Keratinocyte (primary cell): ENCODE measurements at regions not wholly inside any gene's neighbourhood (a gene's known extent, or its start where the extent isn't known, plus 50 kb on each side); places are given as distances from the start of the nearest gene placed in this dataset.

Experiments used
- DNase-seq: peaks from one replicate; pipeline ENCODE4 v3.0.0-alpha.2; 2011; ENCODE audit warnings: low read depth, missing footprints, low spot score
- FAIRE-seq: peaks from 2 replicates; lab custom pipeline; 2011; peaks lifted over from hg19 to GRCh38; lab: Jason Lieb, UNC
- H2AFZ ChIP-seq: 2 replicates; pipeline ENCODE4 v1.6.0; 2012; ENCODE audit warnings: low read length, control low read depth, inconsistent platforms; ENCODE audit not compliant: control insufficient read depth
- H3K27ac ChIP-seq: 2 replicates; pipeline ENCODE4 v1.5.1; 2011; ENCODE audit warnings: low read length; ENCODE audit not compliant: control insufficient read depth, insufficient read depth
- H3K27me3 ChIP-seq: 3 replicates; pipeline ENCODE4 v1.6.0; 2011; ENCODE audit warnings: low read length; ENCODE audit not compliant: control insufficient read depth, insufficient read depth; ENCODE audit errors: extremely low read depth
- H3K36me3 ChIP-seq, 2 experiments: 2 replicates in 1 of 2; 3 replicates in 1 of 2; pipeline ENCODE4 v1.5.1; 2011; ENCODE audit warnings: low read length in 2 of 2, mild to moderate bottlenecking in 1 of 2; ENCODE audit not compliant: control insufficient read depth in 2 of 2, insufficient read depth in 2 of 2; ENCODE audit errors: extremely low read depth in 1 of 2
- H3K4me1 ChIP-seq: 3 replicates; pipeline ENCODE4 v1.5.1; 2011; ENCODE audit warnings: low read length; ENCODE audit not compliant: control insufficient read depth, insufficient read depth; ENCODE audit errors: extremely low read depth
- H3K4me2 ChIP-seq: 3 replicates; pipeline ENCODE4 v1.6.0; 2011; ENCODE audit warnings: low read depth, low read length; ENCODE audit not compliant: control insufficient read depth, insufficient read depth; ENCODE audit errors: extremely low read depth
- H3K4me3 ChIP-seq, 3 experiments: fragments of 200-600 bp in 1 of 3; sonication (generic) in 1 of 3; 2 replicates in 2 of 3; 3 replicates in 1 of 3; pipeline ENCODE4 v1.5.1; 2011 to 2016; ENCODE audit warnings: low read length in 3 of 3, mild to moderate bottlenecking in 3 of 3, control low read depth in 2 of 3, inconsistent platforms in 1 of 3, low read depth in 1 of 3, mixed read lengths in 1 of 3, mixed run types in 1 of 3, moderate library complexity in 1 of 3; ENCODE audit not compliant: control insufficient read depth in 2 of 3, insufficient read depth in 2 of 3; ENCODE audit errors: extremely low read depth in 1 of 3
- H3K79me2 ChIP-seq: 2 replicates; pipeline ENCODE4 v1.6.0; 2012; ENCODE audit warnings: low read length; ENCODE audit not compliant: control insufficient read depth, insufficient read depth
- H3K9ac ChIP-seq: 3 replicates; pipeline ENCODE4 v1.6.0; 2011; ENCODE audit warnings: low read length; ENCODE audit not compliant: control insufficient read depth, insufficient read depth; ENCODE audit errors: extremely low read depth
- H3K9me1 ChIP-seq: 3 replicates; pipeline ENCODE4 v1.6.0; 2011; ENCODE audit warnings: low read length; ENCODE audit not compliant: control insufficient read depth, insufficient read depth; ENCODE audit errors: extremely low read depth
- H3K9me3 ChIP-seq: 2 replicates; pipeline ENCODE4 v1.5.1; 2012; ENCODE audit warnings: low read depth, low read length; ENCODE audit not compliant: control insufficient read depth
- H4K20me1 ChIP-seq: 3 replicates; pipeline ENCODE4 v1.6.0; 2011; ENCODE audit warnings: low read length; ENCODE audit not compliant: control insufficient read depth, insufficient read depth; ENCODE audit errors: extremely low read depth
- CTCF ChIP-seq, 3 experiments: IDR thresholded peaks in 1 of 3; conservative IDR thresholded peaks in 1 of 3; optimal IDR thresholded peaks in 1 of 3; 2 replicates in 2 of 3; 3 replicates in 1 of 3; pipeline versions ENCODE3 to v1.5.1; 2011; ENCODE audit warnings: low read length in 3 of 3, mild to moderate bottlenecking in 3 of 3, moderate library complexity in 2 of 3, control low read depth in 1 of 3, inconsistent platforms in 1 of 3; ENCODE audit not compliant: insufficient read depth in 2 of 3; ENCODE audit errors: extremely low read depth in 1 of 3
- EZH2 ChIP-seq: IDR thresholded peaks from one replicate; pipeline ENCODE4 v1.6.1; 2012; ENCODE audit warnings: inconsistent platforms, mild to moderate bottlenecking, low read length, moderate library complexity
- dilution Hi-C: fragments of 300-500 bp; cut with MboI; formaldehyde crosslinking; loops from one replicate; pipeline ENCODE4 v1.7.0; 2020; ENCODE audit warnings: low sequenced_read_pairs; ENCODE audit not compliant: extremely low pct_ligation_motif_present

- no peaks in the 10 kb centered on the region for H3K9me3 ChIP-seq
- FAIRE-seq: no peak
- dilution Hi-C loops: no loop called here
- H3K27ac ChIP-seq: no peak overlapping the region
- no peaks in the 10 kb centered on the region for H3K36me3 ChIP-seq
- no peaks in the 10 kb centered on the region for H4K20me1 ChIP-seq
- no peaks in the 10 kb centered on the region for H3K27me3 ChIP-seq
- no peaks in the 10 kb centered on the region for H3K9me1 ChIP-seq
- no peaks in the 10 kb centered on the region for H3K4me1 ChIP-seq
- no peak overlapping the region for H3K4me3 ChIP-seq
- no peak overlapping the region for H3K4me2 ChIP-seq
- no peak overlapping the region for H2AFZ ChIP-seq
- no peak overlapping the region for H3K9ac ChIP-seq
- TF ChIP-seq CTCF (optimal IDR thresholded peaks at IDR 0.05 in 1 of 3, IDR thresholded peaks at IDR 0.05 in 1 of 3, conservative IDR thresholded peaks at IDR 0.05 in 1 of 3; ENCODE audit: extremely low read depth in 1 of 3, insufficient read depth in 2 of 3, low read length in 3 of 3) (no peak), EZH2 (no peak)
- DNase-seq: no peak
- H3K79me2 ChIP-seq: no peaks in the 10 kb centered on the region
Measured at GRCh38 chr7:67875558-67875957, 878.9 kb downstream of the TYW1 start.

- dilution Hi-C loops: no loop called here
- no peak overlapping the region for H2AFZ ChIP-seq
- H3K4me3 ChIP-seq: no peak overlapping the region
- DNase-seq (no peak), FAIRE-seq (no peak)
- no peaks in the 10 kb centered on the region for H4K20me1 ChIP-seq
- no peak overlapping the region for H3K9ac ChIP-seq
- H3K27me3 ChIP-seq: no peaks in the 10 kb centered on the region
- TF ChIP-seq EZH2: no peak
- no peak for TF ChIP-seq CTCF (optimal IDR thresholded peaks at IDR 0.05 in 1 of 3, IDR thresholded peaks at IDR 0.05 in 1 of 3, conservative IDR thresholded peaks at IDR 0.05 in 1 of 3; ENCODE audit: extremely low read depth in 1 of 3, insufficient read depth in 2 of 3, low read length in 3 of 3)
- no peaks in the 10 kb centered on the region for H3K4me1 ChIP-seq
- H3K79me2 ChIP-seq: no peaks in the 10 kb centered on the region
- no peaks in the 10 kb centered on the region for H3K36me3 ChIP-seq
- H3K9me1 ChIP-seq: no peaks in the 10 kb centered on the region
- no peak overlapping the region for H3K27ac ChIP-seq
- no peaks in the 10 kb centered on the region for H3K9me3 ChIP-seq
- no peak overlapping the region for H3K4me2 ChIP-seq
Measured at GRCh38 chr7:67878808-67879207, 882.2 kb downstream of the TYW1 start.
